ENCODE measurements at regions not wholly inside any gene's neighbourhood (a gene's known extent, or its start where the extent isn't known, plus 50 kb on each side); places are given as distances from the start of the nearest gene placed in this dataset.

GRCh38 chr2:240322991-240323390 lies 112.5 kb upstream of the GPC1 start:
- DNase-seq: no peak

DNA sequence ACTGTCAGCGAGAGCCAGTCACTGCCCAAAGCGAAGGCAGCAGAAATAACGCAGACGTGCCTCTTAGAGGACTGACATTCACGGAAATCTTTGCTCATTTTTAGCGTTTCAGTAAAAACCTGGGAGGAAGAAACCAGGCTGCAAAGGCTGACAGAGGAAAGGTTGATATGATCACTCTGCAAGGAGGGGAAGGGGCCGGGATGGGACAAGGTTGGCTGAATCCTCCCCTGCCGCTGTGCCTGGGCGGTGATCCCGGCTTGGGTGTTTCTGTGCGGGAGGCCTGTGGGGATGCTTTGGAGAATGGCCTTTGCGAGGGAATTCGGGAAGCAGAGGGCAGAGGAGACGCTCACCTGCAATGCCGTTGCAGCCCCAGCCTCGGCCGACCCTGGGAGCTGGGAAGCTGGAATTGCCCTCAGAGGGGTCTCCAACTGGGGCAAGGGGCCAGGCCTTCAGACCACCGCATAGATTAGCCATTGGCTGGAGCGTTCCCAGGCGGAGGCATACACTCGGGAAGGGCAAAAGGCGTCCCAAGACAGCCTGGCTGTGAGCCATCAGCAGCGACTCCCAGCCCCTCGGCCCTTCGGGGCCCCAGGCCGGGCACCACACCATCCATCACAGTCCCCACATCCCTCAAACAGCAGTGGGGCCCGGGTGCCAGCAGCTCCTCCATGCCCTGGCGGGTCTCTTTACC lies 111.7 kb upstream of the GPC1 start:
- no peak for DNase-seq

GRCh38 chr2:240324312-240325015 lies 111.0 kb upstream of the GPC1 start:
- no peak for DNase-seq

DNA sequence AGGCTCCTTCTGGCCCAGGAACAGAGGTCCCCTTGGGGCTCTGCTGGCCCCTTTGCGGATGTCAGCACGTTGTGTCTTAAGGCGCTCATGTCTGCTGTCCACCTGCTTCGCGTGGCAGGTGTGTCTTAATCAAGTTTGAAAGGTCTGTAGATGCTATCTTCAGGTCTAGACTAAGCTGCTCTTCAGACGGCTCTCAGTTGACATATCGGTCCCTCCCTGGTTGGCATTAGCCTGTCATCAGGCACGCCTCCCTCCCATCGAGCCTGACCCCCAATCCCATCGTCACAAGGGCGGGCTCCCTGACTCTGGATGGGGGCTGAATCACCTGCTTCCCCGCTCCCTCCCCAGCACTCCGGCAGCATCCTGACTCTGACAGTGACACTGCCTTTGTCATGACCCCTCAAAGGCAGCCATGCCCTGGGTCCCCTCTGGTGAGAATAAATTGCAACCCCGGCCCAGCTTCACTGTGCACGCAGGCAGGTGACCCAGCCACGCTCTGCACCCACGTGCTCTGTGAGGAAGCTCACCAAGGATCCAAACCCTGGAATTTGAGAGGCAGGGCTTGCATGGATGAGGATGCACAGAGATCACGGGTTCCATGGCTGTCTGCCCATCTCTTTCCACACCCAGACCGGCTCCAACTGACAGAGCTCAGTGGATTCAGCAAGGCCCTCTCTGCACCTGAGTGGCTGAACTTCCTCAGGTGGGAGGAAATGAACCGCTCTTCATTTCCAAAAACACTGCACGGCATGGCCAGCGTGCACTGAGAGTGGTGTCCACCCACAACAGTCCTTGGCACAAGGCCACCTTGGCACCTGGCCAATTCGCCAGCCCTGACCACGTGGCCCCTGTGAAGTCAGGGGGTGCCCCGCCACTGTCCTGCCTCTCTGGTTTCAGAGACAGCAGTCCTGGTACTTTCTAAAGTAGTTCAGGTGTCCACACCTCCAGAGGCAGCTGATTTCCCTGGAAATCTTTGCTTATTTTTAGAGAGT lies 110.2 kb upstream of the GPC1 start:
- DNase-seq: peak; percentile 39

DNA sequence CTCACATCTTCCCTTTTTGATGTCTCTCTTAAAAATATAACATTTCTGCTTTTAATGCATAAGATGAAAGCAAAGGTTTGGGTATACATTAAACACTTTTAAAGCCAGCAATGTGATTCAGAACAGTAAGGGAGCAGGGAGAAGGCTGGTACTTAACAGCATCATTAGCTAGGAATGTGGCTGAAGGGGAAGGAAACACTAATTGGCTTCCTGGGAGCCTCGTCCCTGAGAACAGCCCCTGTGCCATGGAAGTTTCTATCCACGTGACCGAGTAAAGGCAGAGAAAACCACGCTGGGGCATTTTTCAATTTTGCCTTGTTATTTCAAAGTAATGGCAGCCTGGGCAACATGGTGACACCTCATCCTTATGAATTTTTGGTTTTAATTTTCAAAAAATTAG lies 109.2 kb upstream of the GPC1 start:
- DNase-seq: no peak

DNA sequence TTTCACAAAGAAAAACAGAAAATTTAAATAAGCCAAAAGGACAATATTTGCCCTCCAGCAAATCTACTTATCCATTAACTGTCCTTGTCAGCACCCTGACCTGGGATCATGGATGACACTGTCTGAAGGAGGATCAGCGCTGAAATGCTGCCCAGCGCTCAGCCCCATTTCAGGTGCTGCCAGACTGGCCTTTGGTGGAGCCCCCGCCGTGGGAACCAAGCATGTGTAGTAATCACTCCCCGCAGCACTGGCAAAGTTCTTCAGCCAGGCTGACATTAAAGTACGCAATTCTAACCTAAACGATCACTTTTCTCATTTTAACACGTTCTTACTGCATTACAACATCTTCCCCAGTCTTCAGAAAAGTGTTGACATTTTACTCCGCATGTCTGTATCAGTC lies 108.6 kb upstream of the GPC1 start:
- DNase-seq: no peak

DNA sequence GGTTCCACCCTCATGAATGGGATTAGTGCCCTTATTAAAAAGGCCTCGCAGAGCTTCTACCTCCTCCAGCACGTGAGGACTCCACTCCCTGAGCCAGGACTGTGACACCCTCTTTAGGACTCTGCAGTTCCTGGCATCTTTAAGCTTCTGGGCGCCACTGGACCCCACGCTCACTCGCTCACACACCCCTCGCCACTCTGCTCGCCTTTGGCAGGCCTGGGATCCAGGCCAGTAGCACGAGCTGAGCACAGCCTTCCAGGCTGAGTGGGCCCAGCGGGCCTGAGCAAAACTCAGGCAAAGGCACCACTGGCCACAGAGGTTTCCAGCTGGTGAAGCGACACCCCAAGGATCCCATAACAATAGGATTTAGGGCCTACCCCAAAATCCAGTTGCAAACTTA lies 107.9 kb upstream of the GPC1 start:
- DNase-seq: no peak

GRCh38 chr2:240328526-240328925 lies 106.9 kb upstream of the GPC1 start:
- no peak for DNase-seq

GRCh38 chr2:240329116-240329665 lies 106.3 kb upstream of the GPC1 start:
- no peak for DNase-seq

DNA sequence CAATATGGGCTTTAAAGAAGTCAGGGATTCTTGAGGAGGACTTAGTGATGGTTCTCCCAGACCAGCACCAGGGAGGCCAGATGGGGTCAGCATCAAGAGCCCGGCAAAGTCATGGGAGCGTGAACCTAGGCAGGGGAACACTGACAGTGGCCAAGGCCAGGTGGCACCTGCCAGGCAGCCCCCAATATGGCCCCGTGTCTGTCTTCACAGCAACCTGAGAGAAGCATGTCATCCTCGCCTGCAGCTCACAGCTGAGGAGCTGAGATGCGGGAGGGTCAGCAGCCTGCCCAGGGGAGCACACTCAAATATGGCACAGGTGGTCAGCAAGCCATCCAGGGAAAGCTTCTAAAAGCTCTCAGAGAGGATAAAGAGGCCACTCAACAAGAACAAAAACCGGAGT lies 105.7 kb upstream of the GPC1 start:
- no peak for DNase-seq

GRCh38 chr2:240333985-240334384 lies 101.5 kb upstream of the GPC1 start:
- no peak for DNase-seq

GRCh38 chr2:240335061-240335460 lies 100.4 kb upstream of the GPC1 start:
- DNase-seq: no peak

DNA sequence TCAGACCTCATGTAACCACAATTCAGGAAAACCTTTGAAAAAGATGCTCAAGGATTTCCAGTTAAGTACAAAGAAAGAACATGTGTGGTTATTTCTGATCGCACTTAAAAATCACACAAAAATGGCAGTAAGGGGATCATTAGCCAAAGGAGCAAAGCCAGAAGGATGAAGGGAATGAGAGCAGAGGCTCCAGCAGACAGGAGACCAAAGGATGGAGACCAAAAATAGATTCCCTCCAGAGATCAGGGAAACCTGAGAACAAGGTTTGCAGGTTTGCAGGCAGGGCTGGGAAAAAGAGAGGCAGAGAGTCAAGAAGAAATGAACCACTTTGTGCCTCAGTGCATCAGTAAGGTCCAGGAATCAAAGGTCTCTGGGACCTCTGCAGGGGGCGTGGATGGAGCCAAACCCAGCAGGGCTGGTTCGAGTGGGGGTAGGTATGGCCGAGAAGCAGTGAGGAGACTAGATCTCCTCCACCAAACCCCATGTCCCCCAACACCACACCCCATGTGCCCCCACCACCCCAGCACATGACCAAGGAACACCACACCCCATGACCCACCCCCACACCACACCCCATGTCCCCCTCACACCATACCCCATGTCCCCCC lies 98.5 kb upstream of the GPC1 start:
- no peak for DNase-seq

DNA sequence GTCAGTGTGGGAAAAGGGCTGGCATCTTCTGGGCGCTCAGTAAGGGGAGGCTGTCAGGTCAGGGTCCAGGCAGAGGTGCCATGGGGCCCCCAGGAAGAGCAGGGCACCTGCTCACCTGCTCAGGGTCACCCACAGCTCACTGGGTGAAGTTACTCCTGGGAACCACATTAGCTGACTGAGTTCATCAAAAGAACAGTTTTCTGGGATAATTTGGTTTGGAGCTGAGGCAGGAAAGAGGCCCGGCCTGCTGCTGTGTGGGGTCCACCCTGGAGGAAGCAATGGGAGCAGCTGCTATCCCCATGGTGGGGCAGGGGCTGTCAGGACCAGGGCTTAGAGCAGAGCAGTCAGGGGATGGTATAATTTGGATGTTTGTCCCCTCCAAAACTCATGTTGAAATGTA lies 97.2 kb upstream of the GPC1 start:
- no peak for DNase-seq

DNA sequence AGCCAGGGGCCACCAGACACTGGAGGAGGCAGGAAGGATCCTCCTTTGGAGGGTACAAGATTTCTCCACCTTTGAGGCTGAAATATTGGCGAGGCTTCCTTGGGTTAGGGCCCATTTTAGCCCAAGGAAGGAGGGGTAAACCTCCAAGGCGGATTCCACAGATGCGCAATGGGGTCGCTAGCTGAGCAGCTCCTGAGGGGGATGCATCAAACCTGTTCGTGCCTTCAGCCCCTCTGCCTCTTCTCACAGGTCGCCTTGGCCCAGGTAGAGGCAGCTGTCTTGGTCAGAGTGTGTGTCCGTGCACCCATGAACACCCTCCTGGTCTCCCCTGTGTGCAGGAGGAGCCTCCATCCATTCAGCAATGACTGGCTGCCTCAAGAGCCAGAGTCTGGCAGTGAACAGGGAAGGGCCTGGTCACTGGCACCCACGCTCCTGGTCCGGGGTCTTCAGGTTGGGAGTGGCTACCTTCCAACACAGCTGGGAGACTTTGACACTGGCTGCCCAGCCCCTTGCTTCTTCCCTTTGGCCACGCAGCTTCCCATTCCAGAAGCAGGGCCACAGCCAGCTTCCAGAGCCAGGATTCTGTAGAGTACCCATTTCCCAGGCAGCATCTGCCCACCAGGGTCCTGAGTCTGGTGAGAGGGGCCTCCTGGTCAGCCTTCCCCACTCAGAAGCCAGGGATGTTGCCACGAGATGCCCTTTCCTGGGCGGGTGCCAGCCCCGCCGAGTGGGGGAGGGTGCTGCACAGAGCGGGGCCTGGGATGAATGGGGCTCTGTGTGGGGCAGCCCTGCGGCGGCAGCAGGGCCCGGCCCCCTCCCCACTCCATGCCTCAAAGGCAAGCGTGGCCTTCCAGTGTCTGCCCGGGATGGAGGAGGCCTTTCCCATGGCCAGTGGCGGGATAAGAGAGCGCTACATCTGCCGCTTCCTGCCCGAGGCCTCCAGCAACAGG lies 95.8 kb upstream of the GPC1 start:
- DNase-seq: no peak

DNA sequence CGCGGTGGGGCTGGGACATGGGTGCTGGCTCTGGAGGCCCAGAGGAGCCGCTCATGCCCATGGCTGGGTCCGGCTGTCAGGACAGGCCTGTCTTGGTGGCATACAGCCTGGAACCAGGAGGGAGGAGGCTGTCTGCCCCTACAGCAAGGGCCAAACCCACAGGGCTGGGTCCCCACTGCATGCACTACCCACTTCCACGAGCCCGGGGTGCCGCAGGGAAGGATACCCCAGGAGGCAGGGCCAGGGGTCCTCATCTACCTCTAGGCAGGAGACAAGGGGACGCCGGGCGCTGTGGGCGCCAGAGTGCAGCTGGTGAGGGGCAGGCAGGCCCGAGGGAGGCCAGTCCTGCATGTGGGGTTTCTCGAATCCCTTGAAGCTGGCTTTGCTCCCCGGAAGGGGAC lies 95.1 kb upstream of the GPC1 start:
- DNase-seq: no peak

DNA sequence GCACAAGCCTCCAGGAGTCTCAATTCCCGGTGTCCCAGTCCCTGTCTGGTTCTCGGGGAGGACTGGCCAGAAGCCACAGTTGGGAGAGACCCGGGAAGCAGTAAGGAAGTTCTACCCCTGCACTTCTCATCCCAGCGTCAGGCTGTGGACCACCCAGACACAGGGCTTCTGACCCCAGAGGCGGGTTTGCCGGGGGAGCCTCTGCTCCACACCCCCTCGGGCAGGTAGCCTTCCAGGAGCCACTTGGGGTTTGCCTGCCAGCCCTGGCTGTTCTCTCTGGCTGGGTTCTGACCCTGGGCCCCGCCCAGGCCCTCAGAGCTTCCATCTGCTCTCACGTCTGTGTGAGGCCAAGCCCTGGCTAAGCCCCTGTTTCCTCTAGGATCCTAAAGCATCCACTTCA lies 94.4 kb upstream of the GPC1 start:
- no peak for DNase-seq

DNA sequence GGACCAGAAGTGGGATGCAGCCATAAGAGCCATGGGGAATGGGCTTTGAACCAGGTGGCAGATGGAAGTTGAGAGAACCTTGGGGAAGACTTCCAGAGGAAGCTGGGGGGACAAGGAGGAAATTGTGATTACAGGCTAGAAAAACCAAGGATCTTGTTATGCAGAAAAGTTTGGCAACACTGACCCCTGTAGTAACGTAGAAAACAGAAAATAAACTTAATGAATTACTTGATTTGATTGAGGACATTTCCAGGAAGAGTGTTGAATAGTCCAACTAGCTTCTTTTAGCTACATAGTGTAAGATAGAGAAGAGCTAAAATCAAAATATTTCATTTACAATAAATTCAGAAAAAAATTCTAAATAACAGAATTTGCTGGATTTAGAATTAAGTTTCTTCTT lies 91.9 kb upstream of the GPC1 start:
- no peak for DNase-seq

- DNase-seq: no peak
Measured at GRCh38 chr2:240344904-240345303, 90.6 kb upstream of the GPC1 start.

DNA sequence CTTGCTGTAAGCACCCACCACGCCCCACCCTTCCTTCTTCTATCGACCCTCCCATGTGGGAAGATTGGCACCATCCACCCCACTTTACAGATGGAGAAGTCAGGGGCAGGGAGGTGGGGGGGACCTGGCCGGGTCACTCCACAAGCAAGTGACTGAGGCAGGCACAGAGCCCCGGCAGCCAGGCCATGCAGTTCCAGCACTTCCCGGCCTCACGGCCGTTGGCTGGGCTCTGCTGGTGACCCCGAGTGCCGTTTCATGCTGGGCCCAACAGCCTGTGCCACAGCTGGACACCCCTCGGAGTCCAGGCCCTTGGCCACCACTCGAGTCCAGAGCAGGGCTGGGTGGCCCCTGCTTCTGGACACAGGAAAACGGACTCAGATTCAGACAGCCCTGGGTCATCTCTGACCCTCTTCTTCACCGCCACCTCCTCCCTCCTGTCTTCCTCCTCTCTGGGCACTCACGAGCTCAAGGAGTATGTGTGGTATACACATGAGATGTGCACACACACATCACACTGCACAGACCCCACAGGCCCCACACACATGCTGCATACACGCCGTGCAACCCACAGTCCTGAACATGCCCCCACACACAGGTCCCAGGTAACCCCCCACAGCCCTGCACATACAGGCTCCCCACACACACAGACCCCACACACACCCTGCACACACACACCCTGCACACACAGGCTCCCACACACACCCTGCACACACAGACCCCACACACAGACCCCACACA lies 89.3 kb upstream of the GPC1 start:
- no peak for DNase-seq
